ENCODE measurements at regions not wholly inside any gene's neighbourhood (a gene's known extent, or its start where the extent isn't known, plus 50 kb on each side); places are given as distances from the start of the nearest gene placed in this dataset.

DNA sequence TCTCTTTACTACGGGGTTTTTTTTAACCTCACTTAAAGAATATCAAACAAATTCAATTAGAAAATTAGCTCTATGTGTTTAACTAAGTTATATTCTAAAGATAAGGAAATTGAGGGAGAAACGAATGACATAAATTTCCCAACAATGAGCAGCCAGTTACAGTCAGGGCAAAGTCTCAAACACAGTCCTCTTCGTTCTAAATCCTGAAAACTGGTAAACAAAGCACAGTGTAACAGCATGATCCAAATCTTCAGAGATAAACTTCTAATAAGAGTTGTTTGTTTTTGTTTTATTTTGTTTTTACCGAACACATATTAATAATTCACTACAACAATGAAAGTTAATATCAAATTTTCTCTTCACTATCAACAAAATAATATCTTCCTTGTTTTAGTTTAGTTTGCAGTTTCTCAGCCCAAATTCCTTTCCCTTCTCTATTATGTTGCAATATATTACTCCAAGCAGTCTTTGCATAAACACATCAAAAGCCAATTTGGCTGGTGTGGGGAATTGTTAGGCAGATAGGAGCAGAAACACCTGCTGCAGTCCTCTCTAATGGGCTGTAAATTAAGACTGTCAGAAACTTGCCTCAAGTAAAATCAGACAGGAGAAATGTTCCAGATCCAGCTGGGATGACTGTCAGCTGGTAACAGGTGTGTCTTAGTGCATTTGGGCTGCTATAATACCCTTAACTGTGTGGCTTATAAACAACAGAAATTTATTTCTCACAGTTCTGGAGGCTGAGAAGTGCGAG is 106.5 kb upstream of the SGCG start:
- H3K9me3 ChIP-seq (ENCODE audit: control insufficient read depth, insufficient read depth, low read length): no peaks in the 10 kb centered on the region
- no peak overlapping the region for H3K4me3 ChIP-seq (ENCODE audit: low read depth, low read length)
- TF ChIP-seq, protein P1, sequence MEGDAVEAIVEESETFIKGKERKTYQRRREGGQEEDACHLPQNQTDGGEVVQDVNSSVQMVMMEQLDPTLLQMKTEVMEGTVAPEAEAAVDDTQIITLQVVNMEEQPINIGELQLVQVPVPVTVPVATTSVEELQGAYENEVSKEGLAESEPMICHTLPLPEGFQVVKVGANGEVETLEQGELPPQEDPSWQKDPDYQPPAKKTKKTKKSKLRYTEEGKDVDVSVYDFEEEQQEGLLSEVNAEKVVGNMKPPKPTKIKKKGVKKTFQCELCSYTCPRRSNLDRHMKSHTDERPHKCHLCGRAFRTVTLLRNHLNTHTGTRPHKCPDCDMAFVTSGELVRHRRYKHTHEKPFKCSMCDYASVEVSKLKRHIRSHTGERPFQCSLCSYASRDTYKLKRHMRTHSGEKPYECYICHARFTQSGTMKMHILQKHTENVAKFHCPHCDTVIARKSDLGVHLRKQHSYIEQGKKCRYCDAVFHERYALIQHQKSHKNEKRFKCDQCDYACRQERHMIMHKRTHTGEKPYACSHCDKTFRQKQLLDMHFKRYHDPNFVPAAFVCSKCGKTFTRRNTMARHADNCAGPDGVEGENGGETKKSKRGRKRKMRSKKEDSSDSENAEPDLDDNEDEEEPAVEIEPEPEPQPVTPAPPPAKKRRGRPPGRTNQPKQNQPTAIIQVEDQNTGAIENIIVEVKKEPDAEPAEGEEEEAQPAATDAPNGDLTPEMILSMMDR (IDR thresholded peaks at IDR 0.05; ENCODE audit: low read depth, low read length): no peak
- no peak for DNase-seq (ENCODE audit: low read depth, low spot score)
- ChIA-PET CTCF (interaction anchor here (0.5 to 0.7 kb wide), 2 partner anchors 14 to 37 kb away, joined by 3 read pairs; no protein-coding TSS in a partner anchor), POLR2A (no interaction called here)
- no peaks in the 10 kb centered on the region for H3K27me3 ChIP-seq (ENCODE audit: control insufficient read depth, insufficient read depth, low read length)
- no peak overlapping the region for H3K27ac ChIP-seq (ENCODE audit: low read depth, low read length)

DNA sequence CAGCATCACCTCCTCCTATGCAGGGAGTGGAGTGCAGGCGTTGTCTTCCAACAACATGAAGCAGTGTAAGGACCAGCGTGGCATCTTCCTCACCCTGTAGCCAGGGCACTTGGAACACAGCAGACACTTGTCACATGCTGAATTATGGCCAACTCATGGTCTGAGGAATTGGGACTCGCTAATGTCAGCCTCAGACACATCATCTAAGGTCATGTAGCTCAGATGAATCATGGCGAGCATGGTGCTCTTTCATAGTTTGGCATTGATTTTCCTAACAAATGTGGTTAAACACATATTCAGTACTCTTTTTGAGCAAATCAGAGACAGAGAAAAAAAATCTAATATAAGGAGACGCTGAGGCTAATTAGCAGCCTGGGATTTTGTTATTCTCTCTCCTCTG is 99.6 kb upstream of the SGCG start:
- DNase-seq (ENCODE audit: low read depth, low spot score): peak; percentile 18
- TF ChIP-seq, protein P1 (IDR thresholded peaks at IDR 0.05; ENCODE audit: low read depth, low read length): no peak
- POLR2A ChIA-PET: no interaction called here
- CTCF ChIA-PET: interaction anchor here (0.5 kb wide), 1 partner anchor 61 kb away, joined by 3 read pairs; no protein-coding TSS in a partner anchor
- no peaks in the 10 kb centered on the region for H3K27me3 ChIP-seq (ENCODE audit: control insufficient read depth, insufficient read depth, low read length)
- no peak overlapping the region for H3K27ac ChIP-seq (ENCODE audit: low read depth, low read length)
- no peaks in the 10 kb centered on the region; the same call in 1 of the 2 replicates for H3K9me3 ChIP-seq (ENCODE audit: control insufficient read depth, insufficient read depth, low read length)
- H3K4me3 ChIP-seq (ENCODE audit: low read depth, low read length): no peak overlapping the region

DNA sequence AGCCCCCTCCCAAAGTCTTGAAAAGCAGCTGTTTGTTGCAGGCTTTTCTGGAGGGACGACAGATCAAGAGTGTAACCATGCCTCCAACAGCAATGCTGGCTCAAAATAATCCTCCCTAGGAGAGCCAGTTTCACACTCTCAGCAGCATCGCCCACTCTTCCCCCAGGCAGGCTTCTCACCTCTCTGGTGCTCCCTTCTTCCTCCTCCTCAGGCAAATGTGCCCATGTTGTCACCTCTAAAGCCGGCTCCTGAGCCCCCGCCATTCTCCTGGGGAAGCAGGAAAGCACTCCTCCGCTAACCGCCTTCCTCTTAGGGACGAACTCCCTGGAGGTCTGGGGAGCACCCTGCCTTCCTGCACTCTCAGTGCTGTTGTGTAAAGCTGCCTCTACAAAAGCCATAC is 98.9 kb upstream of the SGCG start:
- H3K4me3 ChIP-seq (ENCODE audit: low read depth, low read length): no peak overlapping the region

DNA sequence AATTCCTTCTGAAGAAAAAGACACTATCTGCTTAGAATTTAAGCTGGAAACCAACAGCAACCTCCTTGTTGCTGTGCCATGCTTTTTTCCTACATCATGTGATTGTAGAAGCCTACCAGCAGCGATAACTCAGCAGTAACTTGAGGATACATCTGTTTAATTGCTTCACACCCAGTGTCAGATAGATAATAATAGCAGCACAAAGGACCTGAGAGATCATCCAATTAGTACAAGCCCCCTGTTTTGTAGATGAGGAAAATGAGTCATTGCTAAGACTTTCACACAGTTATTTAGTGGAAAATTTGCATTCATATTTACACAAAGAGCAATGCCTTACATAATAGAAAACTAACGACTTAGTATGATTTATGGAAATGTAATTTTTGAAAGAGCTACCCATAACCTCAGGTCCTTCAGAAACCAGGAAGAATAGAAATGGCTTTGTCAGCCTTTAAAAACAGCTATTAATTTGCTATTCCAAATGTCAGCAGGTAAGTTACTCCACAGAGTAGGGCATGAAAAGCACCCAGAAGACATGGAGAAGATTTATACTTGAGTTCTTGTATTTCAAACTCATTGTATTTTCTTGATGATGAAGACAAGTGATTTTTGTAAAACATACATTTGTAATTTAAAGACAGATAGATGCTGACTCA is 93.7 kb upstream of the SGCG start:
- TF ChIP-seq, protein P1 (IDR thresholded peaks at IDR 0.05; ENCODE audit: low read depth, low read length): no peak
- Histone ChIP-seq H3K9me3 (ENCODE audit: control insufficient read depth, insufficient read depth, low read length) (no peaks in the 10 kb centered on the region; the same call in 1 of the 2 replicates), H3K4me3 (ENCODE audit: low read depth, low read length) (no peak overlapping the region), H3K27me3 (ENCODE audit: control insufficient read depth, insufficient read depth, low read length) (peaks cover 3% of the 10 kb centered on the region), H3K27ac (ENCODE audit: low read depth, low read length) (no peak overlapping the region)
- ChIA-PET CTCF (interaction anchor here (0.6 to 0.9 kb wide), 3 partner anchors 50 to 234 kb away, joined by 3 to 5 read pairs (median 3); no protein-coding TSS in a partner anchor), POLR2A (no interaction called here)
- no peak for DNase-seq (ENCODE audit: low read depth, low spot score)

More for the DNA sequence above, 98.9 kb upstream of the SGCG start:
- TF ChIP-seq, protein P1 (IDR thresholded peaks at IDR 0.05; ENCODE audit: low read depth, low read length): no peak
- ChIA-PET CTCF (no interaction called here), POLR2A (no interaction called here)
- H3K27ac ChIP-seq (ENCODE audit: low read depth, low read length): no peak overlapping the region
- no peaks in the 10 kb centered on the region; the same call in 1 of the 2 replicates for H3K9me3 ChIP-seq (ENCODE audit: control insufficient read depth, insufficient read depth, low read length)
- no peak for DNase-seq (ENCODE audit: low read depth, low spot score)
- H3K27me3 ChIP-seq (ENCODE audit: control insufficient read depth, insufficient read depth, low read length): no peaks in the 10 kb centered on the region

DNA sequence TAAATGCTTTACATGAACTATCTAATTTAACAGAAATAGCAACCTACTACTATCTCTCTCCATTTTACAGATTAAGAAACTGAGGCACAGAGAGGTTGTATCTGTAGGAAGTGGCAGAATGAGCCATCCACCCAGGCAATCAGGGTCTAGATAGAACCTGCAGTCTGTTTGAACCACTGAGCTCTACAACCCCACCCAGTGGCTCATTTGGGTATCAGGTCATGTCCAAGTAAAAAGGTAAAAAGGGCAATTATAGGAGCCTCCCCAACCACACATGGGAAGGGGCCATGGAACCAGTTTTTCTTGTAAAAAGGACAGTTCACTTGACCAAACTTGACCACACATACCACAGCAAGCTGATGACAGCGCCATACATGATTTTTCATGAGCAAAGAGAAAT is 92.9 kb upstream of the SGCG start:
- Histone ChIP-seq H3K27me3 (ENCODE audit: control insufficient read depth, insufficient read depth, low read length) (peaks cover 3% of the 10 kb centered on the region), H3K9me3 (ENCODE audit: control insufficient read depth, insufficient read depth, low read length) (no peaks in the 10 kb centered on the region; the same call in 1 of the 2 replicates), H3K4me3 (ENCODE audit: low read depth, low read length) (no peak overlapping the region), H3K27ac (ENCODE audit: low read depth, low read length) (no peak overlapping the region)
- TF ChIP-seq, protein P1 (IDR thresholded peaks at IDR 0.05; ENCODE audit: low read depth, low read length): peak; percentile 64
- ChIA-PET POLR2A (no interaction called here), CTCF (interaction anchor here (0.6 to 1.2 kb wide), 6 partner anchors 9 to 233 kb away, joined by 3 to 5 read pairs (median 3); no protein-coding TSS in a partner anchor)
- DNase-seq (ENCODE audit: low read depth, low spot score): no peak

Data from AG04450 (cell line).